Choroid plexus epithelial cell (primary cell): ENCODE measurements at regions not wholly inside any gene's neighbourhood (a gene's known extent, or its start where the extent isn't known, plus 50 kb on each side); places are given as distances from the start of the nearest gene placed in this dataset.

Source experiments
- DNase-seq: peaks from one replicate; pipeline ENCODE4 v3.0.0-alpha.2; 2010; ENCODE audit warnings: low read depth
- H3K4me3 ChIP-seq: 2 replicates; pipeline ENCODE4 v1.5.1; 2011; ENCODE audit warnings: low read depth, mild to moderate bottlenecking, control low read depth, low read length, moderate library complexity
- CTCF ChIP-seq: conservative IDR thresholded peaks from 2 replicates; pipeline ENCODE4 v1.5.1; 2011; ENCODE audit warnings: low read depth, mild to moderate bottlenecking, control low read depth, inconsistent platforms, low read length, moderate library complexity

DNA sequence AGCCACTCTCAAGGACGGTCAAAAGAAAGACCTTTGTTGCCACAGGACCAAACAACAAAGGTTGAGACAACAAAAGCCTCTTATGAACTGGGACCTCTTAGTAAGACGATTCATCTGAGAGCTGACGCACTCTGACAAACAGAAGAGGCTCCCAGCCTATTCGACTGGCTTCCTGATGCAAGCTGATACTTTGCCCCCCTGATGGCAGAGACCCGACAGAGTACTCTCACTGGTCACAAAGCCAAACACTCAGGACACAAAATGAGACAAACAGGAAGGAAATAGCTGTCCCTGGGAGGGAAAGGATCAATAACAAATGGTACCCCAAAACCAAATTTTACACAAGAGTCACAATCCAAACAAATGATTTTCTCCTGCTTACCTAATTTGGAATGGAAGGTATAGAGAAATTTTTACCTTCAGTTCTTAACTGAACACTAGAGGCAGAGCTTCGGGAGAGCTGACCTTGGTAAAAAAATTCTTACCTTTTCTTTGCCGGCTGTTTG is 75.2 kb upstream of the PLAC8 start:
- DNase-seq: peak; percentile 16
- H3K4me3 ChIP-seq: no peak overlapping the region
- TF ChIP-seq CTCF: no peak

GRCh38 chr4:83180431-83180968 is 66.0 kb upstream of the PLAC8 start:
- no peak for TF ChIP-seq CTCF
- no peak overlapping the region for H3K4me3 ChIP-seq
- no peak for DNase-seq

- H3K4me3 ChIP-seq: no peak overlapping the region
- TF ChIP-seq CTCF: no peak
- no peak for DNase-seq
Observed at GRCh38 chr4:83179205-83179604, 64.7 kb upstream of the PLAC8 start.

DNA sequence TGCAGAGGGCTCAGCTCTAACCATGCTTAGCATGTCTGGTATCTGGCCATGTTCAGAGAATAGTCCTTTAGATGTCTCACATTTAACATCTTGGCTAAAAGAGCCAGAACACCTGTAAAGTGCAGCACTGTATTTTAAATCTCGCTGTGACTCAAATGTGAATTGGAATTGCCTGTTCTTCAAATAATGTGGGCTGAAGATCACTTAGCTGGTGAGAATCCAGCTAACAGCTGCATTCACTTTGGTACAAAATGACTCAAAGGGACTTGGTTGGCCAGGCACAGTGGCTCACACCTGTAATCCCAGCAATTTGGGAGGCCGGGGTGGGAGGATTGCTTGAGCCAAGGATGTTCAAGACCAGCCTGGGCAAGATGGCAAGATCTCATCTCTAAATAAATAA is 63.5 kb upstream of the PLAC8 start:
- no peak for TF ChIP-seq CTCF
- H3K4me3 ChIP-seq: no peak overlapping the region
- DNase-seq: no peak

- TF ChIP-seq CTCF: no peak
- DNase-seq: no peak
- no peak overlapping the region for H3K4me3 ChIP-seq
Observed at GRCh38 chr4:83177182-83177581, 62.7 kb upstream of the PLAC8 start.

GRCh38 chr4:83174844-83175414 is 60.4 kb upstream of the PLAC8 start:
- no peak for TF ChIP-seq CTCF
- DNase-seq: no peak
- no peak overlapping the region for H3K4me3 ChIP-seq

DNA sequence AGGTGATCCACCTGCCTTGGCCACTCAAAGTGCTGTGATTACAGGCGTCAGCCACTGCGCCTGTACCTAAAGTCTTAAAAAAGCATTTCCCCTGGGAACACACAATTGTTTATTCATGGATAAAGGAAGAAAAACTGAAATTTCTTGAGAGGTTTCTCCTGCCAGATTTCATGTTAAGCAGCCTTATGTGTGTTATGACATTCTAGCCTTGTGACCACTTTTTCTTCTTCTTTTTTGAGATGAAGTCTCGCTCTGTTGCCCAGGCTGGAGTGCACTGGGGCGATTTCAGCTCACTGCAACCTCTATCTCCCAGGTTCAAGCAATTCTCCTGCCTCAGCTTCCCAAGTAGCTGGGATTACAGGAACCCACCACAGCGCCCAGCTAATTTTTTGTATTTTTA is 57.8 kb upstream of the PLAC8 start:
- no peak for TF ChIP-seq CTCF

More for the DNA sequence above, 57.8 kb upstream of the PLAC8 start:
- no peak overlapping the region for H3K4me3 ChIP-seq
- no peak for DNase-seq
